GM18907 (cell line): ENCODE measurements at regions not wholly inside any gene's neighbourhood (a gene's known extent, or its start where the extent isn't known, plus 50 kb on each side); places are given as distances from the start of the nearest gene placed in this dataset.
"Not testable (repeated sequence)": the region's sequence is repeated elsewhere in the genome, so short reads cannot be mapped to it uniquely, and the experiment has no call there.

Source experiments
- ATAC-seq: cut with Tn5 transposase; IDR thresholded peaks from one replicate; pipeline ENCODE4 v1.9.1; 2021; ENCODE audit warnings: mild to moderate bottlenecking, moderate library complexity; ENCODE audit not compliant: unreplicated experiment

- no peak for ATAC-seq
Measured at GRCh38 chr14:105979446-105979845, 453.1 kb downstream of the TMEM121 start.

- no peak for ATAC-seq
Measured at GRCh38 chr14:105980224-105980623, 453.8 kb downstream of the TMEM121 start.

- not testable (repeated sequence) for ATAC-seq
Measured at GRCh38 chr14:105981517-105982302, 455.3 kb downstream of the TMEM121 start.

- ATAC-seq = no peak
Measured at GRCh38 chr14:105982664-105983063, 456.3 kb downstream of the TMEM121 start.

- ATAC-seq = no peak
Measured at GRCh38 chr14:105986894-105987284, 460.5 kb downstream of the TMEM121 start.

- no peak for ATAC-seq
Measured at GRCh38 chr14:105987563-105987962, 461.2 kb downstream of the TMEM121 start.

- no peak for ATAC-seq
Measured at GRCh38 chr14:105989566-105990302, 463.4 kb downstream of the TMEM121 start.

- ATAC-seq = not testable (repeated sequence)
Measured at GRCh38 chr14:105991677-105992076, 465.3 kb downstream of the TMEM121 start.

- ATAC-seq = no peak
Measured at GRCh38 chr14:105993814-105994213, 467.4 kb downstream of the TMEM121 start.

GRCh38 chr14:105995011-105995710 is 468.8 kb downstream of the TMEM121 start:
- not testable (repeated sequence) for ATAC-seq

- not testable (repeated sequence) for ATAC-seq
Measured at GRCh38 chr14:105998597-105998996, 472.2 kb downstream of the TMEM121 start.

- ATAC-seq = peak; percentile 94
Measured at GRCh38 chr14:105999361-106000028, 473.1 kb downstream of the TMEM121 start.

- peak; percentile 42 for ATAC-seq
Measured at GRCh38 chr14:106000029-106000511, 473.7 kb downstream of the TMEM121 start.

GRCh38 chr14:106001277-106001676 is 474.9 kb downstream of the TMEM121 start:
- not testable (repeated sequence) for ATAC-seq

- no peak for ATAC-seq
Measured at GRCh38 chr14:106003351-106003750, 477.0 kb downstream of the TMEM121 start.

- not testable (repeated sequence) for ATAC-seq
Measured at GRCh38 chr14:106004937-106005795, 478.8 kb downstream of the TMEM121 start.

- ATAC-seq = not testable (repeated sequence)
Measured at GRCh38 chr14:106006043-106006442, 479.7 kb downstream of the TMEM121 start.

GRCh38 chr14:106006716-106007115 is 480.3 kb downstream of the TMEM121 start:
- ATAC-seq = not testable (repeated sequence)

- ATAC-seq = no peak
Measured at GRCh38 chr14:106010783-106011182, 484.4 kb downstream of the TMEM121 start.
